Neural progenitor cell (in vitro differentiated cells): ENCODE measurements at regions not wholly inside any gene's neighbourhood (a gene's known extent, or its start where the extent isn't known, plus 50 kb on each side); places are given as distances from the start of the nearest gene placed in this dataset.

ENCODE experiments used
- DNase-seq: peaks from one replicate; pipeline ENCODE4 v3.0.0-alpha.2; 2016; ENCODE audit warnings: low spot score
- H2AFZ ChIP-seq: fragments of 200-600 bp; sonication (generic); replicated peaks from 2 replicates; pipeline ENCODE4 v1.6.1; 2016; ENCODE audit warnings: antibody characterized with exemption
- H3F3A ChIP-seq: fragments of 200-600 bp; sonication (generic); 2 replicates; pipeline ENCODE4 v1.6.1; 2016; ENCODE audit warnings: antibody characterized with exemption, low read depth
- H3K27ac ChIP-seq: fragments of 200-600 bp; sonication (generic); 2 replicates; pipeline ENCODE4 v1.5.1; 2016; ENCODE audit warnings: mild to moderate bottlenecking
- H3K27me3 ChIP-seq: fragments of 200-600 bp; sonication (generic); 2 replicates; pipeline ENCODE4 v1.6.1; 2016; ENCODE audit warnings: mild to moderate bottlenecking, moderate library complexity
- H3K36me3 ChIP-seq: fragments of 200-600 bp; sonication (generic); 2 replicates; pipeline ENCODE4 v1.5.1; 2016
- H3K4me1 ChIP-seq: fragments of 200-600 bp; sonication (generic); 2 replicates; pipeline ENCODE4 v1.6.1; 2016; ENCODE audit warnings: mixed run types
- H3K4me2 ChIP-seq: fragments of 200-600 bp; sonication (generic); 2 replicates; pipeline ENCODE4 v1.6.1; 2016
- H3K4me3 ChIP-seq: fragments of 200-600 bp; sonication (generic); 2 replicates; pipeline ENCODE4 v1.5.1; 2016
- H3K79me2 ChIP-seq: fragments of 200-600 bp; sonication (generic); 2 replicates; pipeline ENCODE4 v1.6.1; 2016; ENCODE audit warnings: low read depth
- H3K9ac ChIP-seq: fragments of 200-600 bp; sonication (generic); 2 replicates; pipeline ENCODE4 v1.6.1; 2016
- H3K9me3 ChIP-seq: fragments of 200-600 bp; sonication (generic); 2 replicates; pipeline ENCODE4 v1.5.1; 2016; ENCODE audit warnings: low read depth
- H4K20me1 ChIP-seq: fragments of 200-600 bp; sonication (generic); 2 replicates; pipeline ENCODE4 v1.6.1; 2016; ENCODE audit warnings: low read depth
- H3K27ac Mint-ChIP-seq: 3 replicates; pipeline ENCODE4 v1.8.0; 2021; ENCODE audit warnings: mixed read lengths
- H3K27me3 Mint-ChIP-seq: 2 replicates; pipeline ENCODE4 v1.8.0; 2022; ENCODE audit warnings: low read depth, mild to moderate bottlenecking, inconsistent platforms, moderate library complexity, mixed read lengths; ENCODE audit not compliant: insufficient read depth
- H3K36me3 Mint-ChIP-seq: 3 replicates; pipeline ENCODE4 v1.8.0; 2021; ENCODE audit warnings: mixed read lengths
- H3K4me1 Mint-ChIP-seq: 3 replicates; pipeline ENCODE4 v1.8.0; 2021; ENCODE audit warnings: mixed read lengths
- H3K4me3 Mint-ChIP-seq: 3 replicates; pipeline ENCODE4 v1.8.0; 2021; ENCODE audit warnings: mild to moderate bottlenecking, moderate library complexity, mixed read lengths
- H3K9me3 Mint-ChIP-seq: 3 replicates; pipeline ENCODE4 v1.8.0; 2020; ENCODE audit warnings: mixed read lengths
- CTCF ChIP-seq: fragments of 200-600 bp; sonication (generic); IDR thresholded peaks from 2 replicates; pipeline ENCODE4 v1.5.1; 2017; ENCODE audit warnings: antibody characterized with exemption, mild to moderate bottlenecking
- EZH2 ChIP-seq: fragments of 200-600 bp; sonication (generic); IDR thresholded peaks from 2 replicates; pipeline ENCODE4 v1.6.1; 2017; ENCODE audit warnings: antibody characterized with exemption, mild to moderate bottlenecking, moderate library complexity
- EZH2phosphoT487 ChIP-seq: fragments of 200-600 bp; sonication (generic); IDR thresholded peaks from 2 replicates; pipeline ENCODE4 v1.6.1; 2017; ENCODE audit warnings: antibody characterized with exemption

GRCh38 chr3:147582642-147583041 lies 173.5 kb downstream of the ZIC1 start:
- Histone ChIP-seq H3K9ac (no peak overlapping the region), H2AFZ (no peak overlapping the region), H3K4me2 (no peak overlapping the region), H3F3A (no peaks in the 10 kb centered on the region), H3K27ac (no peak overlapping the region), H3K9me3 (no peaks in the 10 kb centered on the region), H3K4me1 (no peaks in the 10 kb centered on the region), H3K4me3 (no peak overlapping the region), H4K20me1 (no peaks in the 10 kb centered on the region), H3K79me2 (no peaks in the 10 kb centered on the region), H3K27me3 (no peaks in the 10 kb centered on the region), H3K36me3 (no peaks in the 10 kb centered on the region)
- TF ChIP-seq EZH2phosphoT487: no peak
- no peak for TF ChIP-seq CTCF
- no peak for TF ChIP-seq EZH2
- Mint-ChIP-seq H3K9me3 (no peaks in the 10 kb centered on the region), H3K4me1 (no peaks in the 10 kb centered on the region), H3K27me3 (no peaks in the 10 kb centered on the region), H3K36me3 (no peaks in the 10 kb centered on the region), H3K4me3 (no peak overlapping the region), H3K27ac (no peak overlapping the region)
- DNase-seq: no peak

GRCh38 chr3:147589016-147589415 lies 179.9 kb downstream of the ZIC1 start:
- DNase-seq: no peak
- Mint-ChIP-seq H3K27ac (no peak overlapping the region), H3K9me3 (no peaks in the 10 kb centered on the region), H3K4me3 (no peak overlapping the region), H3K4me1 (no peaks in the 10 kb centered on the region), H3K27me3 (no peaks in the 10 kb centered on the region), H3K36me3 (no peaks in the 10 kb centered on the region)
- no peak overlapping the region for H3K9ac ChIP-seq
- H3F3A ChIP-seq: no peaks in the 10 kb centered on the region
- no peak overlapping the region for H2AFZ ChIP-seq
- H3K27me3 ChIP-seq: no peaks in the 10 kb centered on the region
- H3K27ac ChIP-seq: no peak overlapping the region
- no peaks in the 10 kb centered on the region for H3K9me3 ChIP-seq
- H4K20me1 ChIP-seq: no peaks in the 10 kb centered on the region
- H3K4me2 ChIP-seq: no peak overlapping the region
- no peaks in the 10 kb centered on the region for H3K79me2 ChIP-seq
- no peaks in the 10 kb centered on the region for H3K4me1 ChIP-seq
- H3K36me3 ChIP-seq: no peaks in the 10 kb centered on the region
- TF ChIP-seq EZH2phosphoT487 (no peak), CTCF (no peak), EZH2 (no peak)
- H3K4me3 ChIP-seq: no peak overlapping the region

- Mint-ChIP-seq H3K4me3 (no peak overlapping the region), H3K9me3 (peaks cover 20% of the 10 kb centered on the region), H3K36me3 (peaks cover 7% of the 10 kb centered on the region), H3K27ac (no peak overlapping the region), H3K4me1 (no peaks in the 10 kb centered on the region), H3K27me3 (no peaks in the 10 kb centered on the region)
- Histone ChIP-seq H3K27ac (no peak overlapping the region), H3K4me1 (no peaks in the 10 kb centered on the region), H3K9me3 (no peaks in the 10 kb centered on the region), H3K79me2 (no peaks in the 10 kb centered on the region), H3K4me3 (no peak overlapping the region), H3K9ac (no peak overlapping the region), H3K4me2 (no peak overlapping the region), H4K20me1 (no peaks in the 10 kb centered on the region), H3F3A (no peaks in the 10 kb centered on the region), H2AFZ (no peak overlapping the region), H3K27me3 (no peaks in the 10 kb centered on the region), H3K36me3 (no peaks in the 10 kb centered on the region)
- DNase-seq: no peak
- TF ChIP-seq EZH2 (no peak), CTCF (no peak), EZH2phosphoT487 (no peak)
Measured at GRCh38 chr3:147604136-147604535, 195.0 kb downstream of the ZIC1 start.

- TF ChIP-seq EZH2phosphoT487: no peak
- no peak for TF ChIP-seq EZH2
- no peak overlapping the region for H3K9ac ChIP-seq
- H3F3A ChIP-seq: peaks cover 4% of the 10 kb centered on the region
- no peak overlapping the region for H3K4me3 ChIP-seq
- no peak overlapping the region for H2AFZ ChIP-seq
- H3K27me3 ChIP-seq: no peaks in the 10 kb centered on the region
- H3K36me3 Mint-ChIP-seq: no peaks in the 10 kb centered on the region
- no peaks in the 10 kb centered on the region for H3K9me3 ChIP-seq
- no peaks in the 10 kb centered on the region for H3K4me1 ChIP-seq
- peak overlapping the region; percentile 55 for H3K27ac Mint-ChIP-seq
- H4K20me1 ChIP-seq: no peaks in the 10 kb centered on the region
- DNase-seq: no peak
- H3K27me3 Mint-ChIP-seq: no peaks in the 10 kb centered on the region
- no peak overlapping the region for H3K27ac ChIP-seq
- no peak overlapping the region for H3K4me2 ChIP-seq
- H3K79me2 ChIP-seq: no peaks in the 10 kb centered on the region
- H3K36me3 ChIP-seq: no peaks in the 10 kb centered on the region
- H3K9me3 Mint-ChIP-seq: no peaks in the 10 kb centered on the region
- peak overlapping the region; percentile 6 for H3K4me3 Mint-ChIP-seq
- H3K4me1 Mint-ChIP-seq: peaks cover 45% of the 10 kb centered on the region
Measured at GRCh38 chr3:147613725-147614124, 204.6 kb downstream of the ZIC1 start.
